ENCODE measurements at regions not wholly inside any gene's neighbourhood (a gene's known extent, or its start where the extent isn't known, plus 50 kb on each side); places are given as distances from the start of the nearest gene placed in this dataset.

- TF ChIP-seq, protein P1, sequence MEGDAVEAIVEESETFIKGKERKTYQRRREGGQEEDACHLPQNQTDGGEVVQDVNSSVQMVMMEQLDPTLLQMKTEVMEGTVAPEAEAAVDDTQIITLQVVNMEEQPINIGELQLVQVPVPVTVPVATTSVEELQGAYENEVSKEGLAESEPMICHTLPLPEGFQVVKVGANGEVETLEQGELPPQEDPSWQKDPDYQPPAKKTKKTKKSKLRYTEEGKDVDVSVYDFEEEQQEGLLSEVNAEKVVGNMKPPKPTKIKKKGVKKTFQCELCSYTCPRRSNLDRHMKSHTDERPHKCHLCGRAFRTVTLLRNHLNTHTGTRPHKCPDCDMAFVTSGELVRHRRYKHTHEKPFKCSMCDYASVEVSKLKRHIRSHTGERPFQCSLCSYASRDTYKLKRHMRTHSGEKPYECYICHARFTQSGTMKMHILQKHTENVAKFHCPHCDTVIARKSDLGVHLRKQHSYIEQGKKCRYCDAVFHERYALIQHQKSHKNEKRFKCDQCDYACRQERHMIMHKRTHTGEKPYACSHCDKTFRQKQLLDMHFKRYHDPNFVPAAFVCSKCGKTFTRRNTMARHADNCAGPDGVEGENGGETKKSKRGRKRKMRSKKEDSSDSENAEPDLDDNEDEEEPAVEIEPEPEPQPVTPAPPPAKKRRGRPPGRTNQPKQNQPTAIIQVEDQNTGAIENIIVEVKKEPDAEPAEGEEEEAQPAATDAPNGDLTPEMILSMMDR (IDR thresholded peaks at IDR 0.05) = no peak
- no peak for TF ChIP-seq POLR2AphosphoS5 (IDR thresholded peaks at IDR 0.05; ENCODE audit: low read depth, low read length)
Observed at GRCh38 chr6:113718588-113718987, 138.6 kb upstream of the MARCKS start.
